OCI-LY1 (cell line): ENCODE measurements at regions not wholly inside any gene's neighbourhood (a gene's known extent, or its start where the extent isn't known, plus 50 kb on each side); places are given as distances from the start of the nearest gene placed in this dataset.

ENCODE experiments used
- EZH2 ChIP-seq: fragments of 200-600 bp; sonication (generic), shearing (Covaris generic); IDR thresholded peaks from 2 replicates; pipeline ENCODE4 v1.8.0; 2017; ENCODE audit warnings: borderline replicate concordance, mixed run types, mild to moderate bottlenecking, antibody characterized with exemption, low read length, moderate library complexity, mixed read lengths
- TF ChIP-seq, protein P1 (sequence below): fragments of 200-600 bp; sonication (generic), shearing (Covaris generic); IDR thresholded peaks from 2 replicates; pipeline ENCODE4 v1.5.1; 2017; ENCODE audit warnings: mild to moderate bottlenecking, antibody characterized with exemption, low read length, moderate library complexity, mixed read lengths

- TF ChIP-seq, protein P1, sequence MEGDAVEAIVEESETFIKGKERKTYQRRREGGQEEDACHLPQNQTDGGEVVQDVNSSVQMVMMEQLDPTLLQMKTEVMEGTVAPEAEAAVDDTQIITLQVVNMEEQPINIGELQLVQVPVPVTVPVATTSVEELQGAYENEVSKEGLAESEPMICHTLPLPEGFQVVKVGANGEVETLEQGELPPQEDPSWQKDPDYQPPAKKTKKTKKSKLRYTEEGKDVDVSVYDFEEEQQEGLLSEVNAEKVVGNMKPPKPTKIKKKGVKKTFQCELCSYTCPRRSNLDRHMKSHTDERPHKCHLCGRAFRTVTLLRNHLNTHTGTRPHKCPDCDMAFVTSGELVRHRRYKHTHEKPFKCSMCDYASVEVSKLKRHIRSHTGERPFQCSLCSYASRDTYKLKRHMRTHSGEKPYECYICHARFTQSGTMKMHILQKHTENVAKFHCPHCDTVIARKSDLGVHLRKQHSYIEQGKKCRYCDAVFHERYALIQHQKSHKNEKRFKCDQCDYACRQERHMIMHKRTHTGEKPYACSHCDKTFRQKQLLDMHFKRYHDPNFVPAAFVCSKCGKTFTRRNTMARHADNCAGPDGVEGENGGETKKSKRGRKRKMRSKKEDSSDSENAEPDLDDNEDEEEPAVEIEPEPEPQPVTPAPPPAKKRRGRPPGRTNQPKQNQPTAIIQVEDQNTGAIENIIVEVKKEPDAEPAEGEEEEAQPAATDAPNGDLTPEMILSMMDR: no peak
- no peak for TF ChIP-seq EZH2
Observed at GRCh38 chr4:152109531-152110509, 349.0 kb upstream of the GATB start.
